Smooth muscle cell (in vitro differentiated cells): ENCODE measurements at regions not wholly inside any gene's neighbourhood (a gene's known extent, or its start where the extent isn't known, plus 50 kb on each side); places are given as distances from the start of the nearest gene placed in this dataset.

Experiments used
- DNase-seq: peaks from one replicate; lab custom pipeline; 2025; ENCODE audit not compliant: unreplicated experiment; lab: John Stamatoyannopoulos, UW
- H2AFZ ChIP-seq: fragments of 200-600 bp; sonication (generic); 2 replicates; pipeline ENCODE4 v1.6.0; 2016; ENCODE audit warnings: antibody characterized with exemption, low read depth, mild to moderate bottlenecking
- H3F3A ChIP-seq: fragments of 200-600 bp; sonication (generic); 2 replicates; pipeline ENCODE4 v1.6.0; 2017; ENCODE audit warnings: antibody characterized with exemption, low read depth
- H3K27ac ChIP-seq: fragments of 200-600 bp; sonication (generic); 2 replicates; pipeline ENCODE4 v1.5.1; 2016; ENCODE audit warnings: low read depth, mild to moderate bottlenecking
- H3K27me3 ChIP-seq: fragments of 200-600 bp; sonication (generic); 2 replicates; pipeline ENCODE4 v1.6.1; 2016; ENCODE audit warnings: low read depth, mild to moderate bottlenecking
- H3K36me3 ChIP-seq: fragments of 200-600 bp; sonication (generic); 2 replicates; pipeline ENCODE4 v1.5.1; 2016; ENCODE audit warnings: low read depth
- H3K4me1 ChIP-seq: fragments of 200-600 bp; sonication (generic); 2 replicates; pipeline ENCODE4 v1.5.1; 2016; ENCODE audit warnings: low read depth
- H3K4me2 ChIP-seq: fragments of 200-600 bp; sonication (generic); 2 replicates; pipeline ENCODE4 v1.6.0; 2016; ENCODE audit warnings: mild to moderate bottlenecking
- H3K4me3 ChIP-seq: fragments of 200-600 bp; sonication (generic); 2 replicates; pipeline ENCODE4 v1.5.1; 2016; ENCODE audit warnings: mild to moderate bottlenecking
- H3K79me2 ChIP-seq: fragments of 200-600 bp; sonication (generic); 2 replicates; pipeline ENCODE4 v1.6.0; 2016; ENCODE audit warnings: low read depth, mild to moderate bottlenecking
- H3K9ac ChIP-seq: fragments of 200-600 bp; sonication (generic); 2 replicates; pipeline ENCODE4 v1.6.0; 2016; ENCODE audit warnings: low read depth
- H3K9me3 ChIP-seq: fragments of 200-600 bp; sonication (generic); replicated peaks from 2 replicates; pipeline ENCODE4 v1.5.1; 2016; ENCODE audit warnings: low read depth
- H4K20me1 ChIP-seq: fragments of 200-600 bp; sonication (generic); 2 replicates; pipeline ENCODE4 v1.6.0; 2016; ENCODE audit warnings: low read depth
- WGBS: methylation state at CpG from one replicate; pipeline ENCODE4 v1.1.7; 2016; ENCODE audit warnings: low lambda C conversion rate; 5-methylcytosine and 5-hydroxymethylcytosine counted together
- TF ChIP-seq, protein P1 (sequence below): fragments of 200-600 bp; sonication (generic); IDR thresholded peaks from 2 replicates; pipeline ENCODE4 v1.5.1; 2017; ENCODE audit warnings: borderline replicate concordance, mild to moderate bottlenecking, antibody characterized with exemption; ENCODE audit not compliant: insufficient read depth, poor library complexity, severe bottlenecking

DNA sequence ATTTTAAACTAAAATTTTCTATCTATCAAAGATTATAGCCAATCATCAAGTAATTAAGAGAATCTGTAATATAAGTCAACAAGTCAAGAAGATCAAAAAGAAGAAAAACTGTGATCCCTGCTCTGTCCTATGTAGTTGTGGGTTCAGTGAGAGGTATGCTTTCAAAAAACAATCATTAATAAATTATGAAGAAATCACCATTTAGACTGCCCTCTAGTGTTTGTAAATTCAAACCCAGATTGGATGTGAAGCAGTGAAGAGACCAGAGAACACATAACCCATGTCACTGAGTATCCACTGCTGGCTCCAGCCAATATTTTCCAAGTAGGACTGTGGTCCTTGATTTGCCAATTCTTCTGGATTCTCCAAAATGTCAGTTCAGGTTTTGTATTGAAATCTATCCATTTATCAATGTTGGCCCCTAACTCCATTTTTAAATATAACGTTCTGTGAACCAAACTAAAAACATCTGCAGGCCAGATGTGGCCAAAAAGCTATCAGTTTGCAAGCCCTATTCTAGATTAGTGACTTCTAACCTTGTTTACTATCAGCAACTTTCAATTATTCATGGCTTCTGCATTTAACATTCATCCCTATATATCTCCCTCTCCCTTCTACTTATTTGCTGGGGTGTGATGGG is 467.5 kb upstream of the CXADR start:
- no peaks in the 10 kb centered on the region for H3K27me3 ChIP-seq
- no peak overlapping the region for H3K4me2 ChIP-seq
- no peaks in the 10 kb centered on the region for H3F3A ChIP-seq
- H3K9me3 ChIP-seq, result no peaks in the 10 kb centered on the region
- H3K4me3 ChIP-seq, result no peak overlapping the region
- no peaks in the 10 kb centered on the region for H3K79me2 ChIP-seq
- no peak for DNase-seq
- WGBS, result 23% methylated on average over 1 of the region's 1 CpG
- H3K4me1 ChIP-seq, result peaks cover 3% of the 10 kb centered on the region
- H3K9ac ChIP-seq, result no peak overlapping the region
- peak overlapping the region; percentile 23 for H2AFZ ChIP-seq
- no peaks in the 10 kb centered on the region for H4K20me1 ChIP-seq
- H3K36me3 ChIP-seq, result no peaks in the 10 kb centered on the region
- H3K27ac ChIP-seq, result no peak overlapping the region
- TF ChIP-seq, protein P1, sequence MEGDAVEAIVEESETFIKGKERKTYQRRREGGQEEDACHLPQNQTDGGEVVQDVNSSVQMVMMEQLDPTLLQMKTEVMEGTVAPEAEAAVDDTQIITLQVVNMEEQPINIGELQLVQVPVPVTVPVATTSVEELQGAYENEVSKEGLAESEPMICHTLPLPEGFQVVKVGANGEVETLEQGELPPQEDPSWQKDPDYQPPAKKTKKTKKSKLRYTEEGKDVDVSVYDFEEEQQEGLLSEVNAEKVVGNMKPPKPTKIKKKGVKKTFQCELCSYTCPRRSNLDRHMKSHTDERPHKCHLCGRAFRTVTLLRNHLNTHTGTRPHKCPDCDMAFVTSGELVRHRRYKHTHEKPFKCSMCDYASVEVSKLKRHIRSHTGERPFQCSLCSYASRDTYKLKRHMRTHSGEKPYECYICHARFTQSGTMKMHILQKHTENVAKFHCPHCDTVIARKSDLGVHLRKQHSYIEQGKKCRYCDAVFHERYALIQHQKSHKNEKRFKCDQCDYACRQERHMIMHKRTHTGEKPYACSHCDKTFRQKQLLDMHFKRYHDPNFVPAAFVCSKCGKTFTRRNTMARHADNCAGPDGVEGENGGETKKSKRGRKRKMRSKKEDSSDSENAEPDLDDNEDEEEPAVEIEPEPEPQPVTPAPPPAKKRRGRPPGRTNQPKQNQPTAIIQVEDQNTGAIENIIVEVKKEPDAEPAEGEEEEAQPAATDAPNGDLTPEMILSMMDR, result peak; percentile 46

DNA sequence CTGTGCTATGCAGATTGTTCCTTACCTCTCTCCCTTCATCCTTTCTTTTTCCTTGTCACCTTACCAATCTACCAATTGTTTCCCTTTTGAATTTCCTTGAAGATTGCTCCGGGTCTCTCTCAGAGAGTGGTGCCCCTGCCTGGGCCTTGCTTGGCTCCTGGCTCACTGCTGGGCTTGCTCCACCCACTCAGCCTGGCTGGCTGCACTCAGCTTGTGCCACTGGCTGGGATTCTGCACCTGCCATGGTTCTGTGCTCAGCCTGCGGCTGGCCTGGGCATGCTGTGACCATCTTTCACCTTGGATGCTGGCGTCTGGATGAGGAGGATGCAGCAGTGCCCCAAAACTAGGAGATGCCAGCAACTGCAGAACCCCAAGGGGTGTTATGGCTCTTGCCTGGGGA is 463.9 kb upstream of the CXADR start:
- TF ChIP-seq, protein P1, result no peak
- Histone ChIP-seq H3K27ac (no peak overlapping the region), H4K20me1 (no peaks in the 10 kb centered on the region), H3F3A (no peaks in the 10 kb centered on the region), H3K4me1 (peaks cover 23% of the 10 kb centered on the region), H3K4me2 (no peak overlapping the region), H2AFZ (no peak overlapping the region), H3K36me3 (no peaks in the 10 kb centered on the region), H3K4me3 (no peak overlapping the region), H3K9me3 (no peaks in the 10 kb centered on the region), H3K79me2 (no peaks in the 10 kb centered on the region), H3K27me3 (no peaks in the 10 kb centered on the region), H3K9ac (no peak overlapping the region)
- no peak for DNase-seq
- 76% methylated on average over 3 of the region's 3 CpGs for WGBS

DNA sequence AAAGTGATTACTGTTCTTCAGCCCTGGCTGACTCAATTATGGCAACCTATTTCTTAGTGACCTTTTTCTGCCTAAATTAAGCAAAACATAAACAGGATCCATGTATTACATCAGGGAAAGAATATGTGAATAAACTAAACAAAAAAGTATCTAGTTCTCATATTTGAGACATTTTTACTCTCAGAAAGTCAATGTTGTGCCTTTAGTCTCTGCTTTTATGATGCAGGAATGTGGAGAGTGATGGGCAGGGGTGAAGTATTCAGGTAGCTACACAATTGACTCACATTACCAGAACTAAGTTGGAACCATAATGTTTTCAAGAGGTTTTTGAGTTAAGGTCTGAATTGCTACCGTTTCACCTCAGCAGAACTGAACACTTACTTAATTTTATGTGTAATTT is 462.7 kb upstream of the CXADR start:
- 19% methylated on average over 1 of the region's 1 CpG for whole genome bisulfite sequencing
- Histone ChIP-seq H2AFZ (peak overlapping the region; percentile 67), H3F3A (no peaks in the 10 kb centered on the region), H3K4me2 (peak overlapping the region; percentile 69), H3K4me1 (peaks cover 23% of the 10 kb centered on the region), H3K27me3 (no peaks in the 10 kb centered on the region), H3K36me3 (no peaks in the 10 kb centered on the region), H3K4me3 (peak overlapping the region; percentile 3), H4K20me1 (no peaks in the 10 kb centered on the region), H3K79me2 (no peaks in the 10 kb centered on the region), H3K9me3 (no peaks in the 10 kb centered on the region), H3K27ac (peak overlapping the region; percentile 68), H3K9ac (peak overlapping the region; percentile 35)
- no peak for DNase-seq
- TF ChIP-seq, protein P1, result no peak

DNA sequence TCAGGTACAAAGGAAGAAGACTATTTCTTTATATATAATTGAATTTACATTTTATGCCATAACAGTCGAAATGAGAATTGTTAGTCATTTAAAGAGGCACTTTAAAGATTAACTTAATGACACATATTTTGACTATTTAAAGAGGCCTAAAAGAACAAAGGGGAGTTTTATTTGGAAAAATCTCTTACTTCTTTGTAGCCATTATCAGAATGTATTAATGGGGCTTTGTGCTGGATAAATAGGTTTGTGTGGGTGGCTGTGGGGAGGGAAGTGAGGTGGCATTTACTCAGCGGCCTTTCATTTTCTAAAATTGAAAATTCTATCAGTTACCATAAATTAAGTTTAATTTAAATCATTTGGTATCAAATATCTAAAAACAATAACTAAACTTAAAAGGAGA is 462.2 kb upstream of the CXADR start:
- H2AFZ ChIP-seq, result peak overlapping the region; percentile 67
- peak overlapping the region; percentile 35 for H3K9ac ChIP-seq
- H3K9me3 ChIP-seq, result no peaks in the 10 kb centered on the region
- TF ChIP-seq, protein P1, result no peak
- peaks cover 23% of the 10 kb centered on the region for H3K4me1 ChIP-seq
- H4K20me1 ChIP-seq, result no peaks in the 10 kb centered on the region
- WGBS, result 8% methylated on average over 2 of the region's 2 CpGs
- H3F3A ChIP-seq, result no peaks in the 10 kb centered on the region
- no peaks in the 10 kb centered on the region for H3K27me3 ChIP-seq
- H3K79me2 ChIP-seq, result no peaks in the 10 kb centered on the region
- no peaks in the 10 kb centered on the region for H3K36me3 ChIP-seq
- no peak for DNase-seq
- peak overlapping the region; percentile 3 for H3K4me3 ChIP-seq
- H3K4me2 ChIP-seq, result peak overlapping the region; percentile 69
- H3K27ac ChIP-seq, result peak overlapping the region; percentile 68
